ENCODE measurements at regions not wholly inside any gene's neighbourhood (a gene's known extent, or its start where the extent isn't known, plus 50 kb on each side); places are given as distances from the start of the nearest gene placed in this dataset.

DNA sequence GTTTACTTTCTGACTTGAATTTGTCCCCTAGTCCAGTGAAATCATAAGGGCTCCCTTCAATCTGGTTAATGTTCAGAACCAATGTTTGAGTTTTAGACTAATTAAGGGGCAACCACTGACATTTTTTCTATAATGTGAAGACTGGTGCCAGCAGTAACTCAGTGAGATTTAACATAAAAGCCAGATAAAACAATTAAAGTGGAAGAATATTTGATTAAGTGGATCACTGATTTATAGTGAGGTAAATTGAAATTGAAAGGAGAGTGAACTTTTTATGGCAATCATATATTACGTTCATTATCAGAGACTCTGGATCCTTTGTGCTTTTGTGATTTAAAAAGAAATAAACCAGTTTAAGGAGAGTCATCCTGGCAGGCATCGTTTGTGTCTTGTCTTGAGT lies 246.8 kb downstream of the GATA3 start:
- no peaks in the 10 kb centered on the region; the same call in 1 of the 2 replicates for H3K9me3 ChIP-seq
- no peak for TF ChIP-seq Cebpa-rat (IDR thresholded peaks at IDR 0.05)
- no peak overlapping the region for H3K4me3 ChIP-seq
- no peaks in the 10 kb centered on the region for H3K27me3 ChIP-seq
- H3K27ac ChIP-seq: no peak overlapping the region
- peaks cover 8% of the 10 kb centered on the region; the same call in 1 of the 2 replicates for H3K4me1 ChIP-seq
- H3K9ac ChIP-seq: no peak overlapping the region
- peak overlapping the region; percentile 32 for H3K4me2 ChIP-seq
- no peaks in the 10 kb centered on the region for H4K20me1 ChIP-seq
- H3K36me3 ChIP-seq: no peaks in the 10 kb centered on the region

DNA sequence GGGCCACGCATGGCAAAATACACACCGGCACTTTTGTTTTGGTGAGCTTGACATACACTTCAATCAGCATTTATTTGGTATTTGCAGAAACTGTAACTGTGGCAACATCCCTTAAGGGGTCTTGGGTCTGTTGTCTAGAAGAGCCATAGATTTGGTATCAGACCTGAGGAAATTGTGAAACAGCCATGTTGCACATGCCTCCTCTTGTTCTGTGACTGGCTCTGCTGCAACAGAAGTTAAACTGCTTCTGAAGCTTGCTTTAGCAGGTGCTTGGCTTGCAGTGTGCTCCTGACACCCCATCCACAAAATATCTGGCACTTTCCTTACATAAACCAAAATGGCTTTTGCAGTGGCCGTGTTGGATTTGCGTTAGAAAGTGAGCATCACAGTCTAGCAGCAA lies 247.3 kb downstream of the GATA3 start:
- TF ChIP-seq Cebpa-rat (IDR thresholded peaks at IDR 0.05): no peak
- Histone ChIP-seq H3K4me3 (no peak overlapping the region), H3K27ac (no peak overlapping the region), H3K9me3 (no peaks in the 10 kb centered on the region; the same call in 1 of the 2 replicates), H3K9ac (no peak overlapping the region), H4K20me1 (no peaks in the 10 kb centered on the region), H3K4me1 (peaks cover 8% of the 10 kb centered on the region; the same call in 1 of the 2 replicates), H3K36me3 (no peaks in the 10 kb centered on the region), H3K27me3 (no peaks in the 10 kb centered on the region), H3K4me2 (no peak overlapping the region)

DNA sequence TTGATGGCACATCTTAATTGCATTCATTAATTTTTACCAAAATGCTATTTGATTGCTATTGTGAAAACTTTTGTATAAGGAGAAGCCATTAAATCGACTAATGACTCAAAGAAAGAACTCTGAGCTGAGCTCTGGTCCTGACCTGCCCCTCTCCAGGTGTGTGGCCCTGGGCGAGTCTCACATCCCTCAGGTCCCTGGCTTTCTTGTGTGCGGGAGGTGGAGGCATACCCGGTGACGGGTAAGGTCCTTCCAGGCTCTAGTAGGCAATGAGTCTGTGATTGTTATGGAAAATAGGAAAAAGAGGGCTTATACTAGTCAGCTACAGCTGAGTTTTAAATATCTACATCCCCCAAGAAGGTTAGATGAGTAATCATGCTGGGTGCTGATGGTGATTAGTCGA lies 248.1 kb downstream of the GATA3 start:
- TF ChIP-seq Cebpa-rat (IDR thresholded peaks at IDR 0.05): no peak

DNA sequence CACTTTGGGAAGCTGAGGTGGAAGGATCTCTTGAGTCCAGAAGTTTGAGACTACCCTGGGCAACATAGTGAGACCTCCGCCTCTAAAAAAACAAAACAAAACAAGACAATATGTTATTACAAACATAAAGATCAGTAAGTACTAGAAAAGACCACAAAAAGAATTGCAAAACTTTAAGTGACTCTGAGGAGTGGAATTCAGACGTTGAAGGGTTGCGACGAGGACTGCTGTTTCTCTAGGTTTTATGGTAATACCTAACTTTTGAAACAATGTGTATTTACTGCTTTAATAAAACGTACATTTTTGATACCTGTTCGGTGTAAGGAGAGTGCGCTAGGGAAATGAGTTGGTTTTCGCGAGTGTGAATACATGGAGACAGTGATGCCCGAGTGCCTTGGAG lies 250.4 kb downstream of the GATA3 start:
- H4K20me1 ChIP-seq: no peaks in the 10 kb centered on the region
- peaks cover 8% of the 10 kb centered on the region; the same call in 1 of the 2 replicates for H3K4me1 ChIP-seq
- H3K9me3 ChIP-seq: no peaks in the 10 kb centered on the region
- no peak overlapping the region for H3K27ac ChIP-seq
- no peaks in the 10 kb centered on the region for H3K27me3 ChIP-seq
- H3K36me3 ChIP-seq: no peaks in the 10 kb centered on the region
- no peak for TF ChIP-seq Cebpa-rat (IDR thresholded peaks at IDR 0.05)
- no peak overlapping the region for H3K4me3 ChIP-seq
- H3K4me2 ChIP-seq: no peak overlapping the region
- H3K9ac ChIP-seq: no peak overlapping the region

More for the DNA sequence above, 248.1 kb downstream of the GATA3 start:
- Histone ChIP-seq H3K27ac (no peak overlapping the region), H3K4me1 (peaks cover 8% of the 10 kb centered on the region; the same call in 1 of the 2 replicates), H3K4me2 (no peak overlapping the region), H3K27me3 (no peaks in the 10 kb centered on the region), H3K36me3 (no peaks in the 10 kb centered on the region), H3K9me3 (no peaks in the 10 kb centered on the region), H3K4me3 (no peak overlapping the region), H4K20me1 (no peaks in the 10 kb centered on the region), H3K9ac (no peak overlapping the region)

DNA sequence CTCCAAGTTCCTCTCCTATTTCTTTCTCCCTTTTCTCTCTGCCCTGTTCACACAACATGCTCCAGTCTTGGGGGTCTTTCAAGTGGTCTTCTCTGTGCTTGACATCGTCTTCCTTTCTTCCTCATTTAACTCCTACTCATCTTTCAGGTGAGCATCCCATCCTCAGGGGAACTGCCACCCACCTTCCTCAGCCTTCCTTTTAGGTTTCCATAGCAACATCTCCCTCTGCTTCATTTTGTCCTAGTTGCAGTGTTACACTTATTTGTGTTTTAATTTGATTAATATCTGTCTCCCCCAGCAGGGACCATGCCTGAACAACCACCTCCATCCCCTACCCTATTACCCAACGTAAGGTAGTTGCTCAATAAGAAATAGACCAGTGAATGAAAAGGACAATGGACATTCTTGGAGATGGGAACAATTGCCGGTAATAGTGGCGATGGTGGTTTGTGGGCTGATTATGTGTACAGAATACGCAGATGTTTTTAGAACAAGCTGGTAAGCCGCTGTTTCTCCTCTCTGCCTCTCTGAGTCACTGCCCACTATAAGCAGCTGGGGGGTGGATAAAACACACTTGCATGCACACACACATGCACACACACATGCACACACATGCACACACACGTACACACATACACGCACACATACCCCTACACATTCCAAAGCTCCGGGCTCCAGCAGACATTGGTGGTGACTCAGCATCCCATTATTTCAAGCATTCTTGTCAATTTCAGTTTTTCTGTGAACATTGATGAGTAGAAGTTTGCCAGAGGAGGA lies 251.6 kb downstream of the GATA3 start:
- H3K4me2 ChIP-seq: no peak overlapping the region
- no peaks in the 10 kb centered on the region for H3K9me3 ChIP-seq
- TF ChIP-seq Cebpa-rat (IDR thresholded peaks at IDR 0.05): no peak
- no peaks in the 10 kb centered on the region for H3K36me3 ChIP-seq
- no peaks in the 10 kb centered on the region for H3K27me3 ChIP-seq
- H3K4me1 ChIP-seq: peaks cover 4% of the 10 kb centered on the region; the same call in 1 of the 2 replicates
- no peaks in the 10 kb centered on the region for H4K20me1 ChIP-seq
- no peak overlapping the region for H3K4me3 ChIP-seq
- no peak overlapping the region for H3K27ac ChIP-seq
- no peak overlapping the region for H3K9ac ChIP-seq

DNA sequence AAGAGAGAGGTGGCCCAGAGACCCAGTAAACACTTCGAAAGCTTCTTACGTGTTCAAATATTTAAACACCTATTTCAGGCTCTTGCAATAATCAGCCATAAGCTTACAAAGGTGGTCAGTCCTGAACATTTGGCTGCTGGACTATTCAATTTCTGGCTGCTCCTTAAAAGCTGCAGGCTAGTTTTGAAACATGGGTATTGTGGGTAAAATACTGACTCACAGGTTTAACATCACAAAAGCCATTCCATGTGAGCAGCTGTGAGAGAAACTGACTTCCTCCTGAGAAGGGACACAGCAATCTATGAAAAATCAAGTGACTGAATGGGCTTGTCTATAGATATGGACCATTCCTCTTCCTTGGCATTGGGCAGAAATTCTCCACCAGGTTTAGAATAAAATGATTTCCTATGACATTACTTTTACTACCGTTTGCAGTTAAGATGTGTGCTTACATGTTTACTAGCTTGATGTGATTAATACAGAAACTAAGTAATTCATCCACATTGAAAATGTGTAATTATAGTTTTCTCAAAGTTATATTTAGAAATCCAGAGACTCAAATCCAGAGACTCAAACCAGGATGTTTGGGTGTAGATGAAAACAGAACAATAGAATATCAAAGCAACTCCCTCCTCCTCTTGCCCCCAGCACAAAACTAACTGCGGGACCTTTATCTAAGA lies 252.3 kb downstream of the GATA3 start:
- no peak overlapping the region for H3K4me2 ChIP-seq
- no peak overlapping the region for H3K27ac ChIP-seq
- no peaks in the 10 kb centered on the region for H3K36me3 ChIP-seq
- no peaks in the 10 kb centered on the region for H4K20me1 ChIP-seq
- H3K4me1 ChIP-seq: no peaks in the 10 kb centered on the region
- H3K4me3 ChIP-seq: no peak overlapping the region
- H3K9ac ChIP-seq: no peak overlapping the region
- no peaks in the 10 kb centered on the region for H3K27me3 ChIP-seq
- H3K9me3 ChIP-seq: no peaks in the 10 kb centered on the region
- TF ChIP-seq Cebpa-rat (IDR thresholded peaks at IDR 0.05): no peak

DNA sequence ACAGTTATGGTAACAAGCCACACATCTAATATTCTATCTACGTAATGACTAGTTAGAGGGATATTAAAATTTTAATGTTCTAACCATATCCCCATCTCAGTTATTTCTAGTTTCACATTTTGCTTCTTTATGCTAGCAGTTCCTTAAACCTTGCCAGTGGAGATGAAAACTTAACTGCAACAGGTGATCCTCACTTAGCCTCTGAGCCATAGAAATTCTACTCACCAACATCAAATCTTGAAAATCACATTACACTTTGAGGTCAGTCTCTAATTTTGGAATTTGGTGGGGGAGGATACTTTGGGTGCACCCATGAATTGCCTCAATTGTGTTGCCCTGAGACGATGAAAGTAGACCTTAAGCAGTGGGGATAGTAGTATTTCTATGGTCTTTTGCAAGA lies 256.4 kb downstream of the GATA3 start:
- no peaks in the 10 kb centered on the region for H3K4me1 ChIP-seq
- H3K9ac ChIP-seq: no peak overlapping the region
- H4K20me1 ChIP-seq: no peaks in the 10 kb centered on the region
- no peaks in the 10 kb centered on the region for H3K36me3 ChIP-seq
- no peak for TF ChIP-seq Cebpa-rat (IDR thresholded peaks at IDR 0.05)
- no peaks in the 10 kb centered on the region for H3K27me3 ChIP-seq
- no peak overlapping the region for H3K27ac ChIP-seq
- H3K4me3 ChIP-seq: no peak overlapping the region
- H3K4me2 ChIP-seq: no peak overlapping the region
- no peaks in the 10 kb centered on the region for H3K9me3 ChIP-seq

DNA sequence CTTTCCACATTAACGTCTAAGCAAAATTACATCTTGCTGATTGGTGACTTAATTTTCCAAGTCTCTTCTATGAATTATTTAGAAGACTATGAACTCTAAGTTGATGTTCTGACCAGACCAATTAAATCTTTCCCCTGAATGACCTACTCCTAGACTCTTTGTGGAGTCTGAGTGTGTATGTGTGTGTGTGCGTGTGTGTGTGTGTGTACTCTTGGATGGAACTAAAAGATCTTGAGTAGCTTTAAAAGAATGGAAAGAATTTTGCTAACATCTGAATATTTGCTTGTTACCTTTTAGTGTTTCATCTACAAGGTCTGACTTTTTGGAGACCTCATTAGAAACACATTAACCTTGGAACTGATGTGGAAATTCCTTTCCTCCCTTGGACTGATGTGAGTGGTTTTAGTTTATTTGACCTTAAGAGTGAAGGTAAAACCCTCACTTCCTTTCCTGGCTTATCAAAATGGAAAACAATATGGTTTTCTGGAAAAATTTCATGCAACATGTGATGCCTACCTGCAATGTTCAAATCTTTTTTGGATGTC lies 257.1 kb downstream of the GATA3 start:
- Histone ChIP-seq H4K20me1 (no peaks in the 10 kb centered on the region), H3K4me3 (no peak overlapping the region)

DNA sequence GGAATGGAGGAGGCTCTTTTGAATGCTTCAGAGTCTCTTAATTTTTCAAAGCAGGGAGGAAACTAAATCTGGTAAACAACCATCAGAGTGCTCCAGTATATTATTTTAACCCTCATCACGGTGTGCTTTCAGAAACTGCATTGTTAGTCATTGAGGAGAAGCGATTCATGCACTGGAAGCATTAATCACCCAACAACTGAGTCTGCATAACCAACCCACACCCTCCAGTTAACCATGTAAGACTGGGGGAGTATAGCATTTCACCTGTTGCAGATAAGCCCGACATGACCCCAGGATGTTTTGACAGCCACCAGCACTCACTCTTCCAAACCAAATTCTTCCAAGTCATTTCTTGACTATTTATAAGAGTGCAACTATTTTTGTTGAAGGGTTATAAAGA lies 257.6 kb downstream of the GATA3 start:
- no peaks in the 10 kb centered on the region for H3K9me3 ChIP-seq
- no peak overlapping the region for H3K4me2 ChIP-seq
- no peak overlapping the region for H3K9ac ChIP-seq
- no peak overlapping the region for H3K27ac ChIP-seq
- no peak for TF ChIP-seq Cebpa-rat (IDR thresholded peaks at IDR 0.05)
- H3K27me3 ChIP-seq: no peaks in the 10 kb centered on the region
- no peak overlapping the region for H3K4me3 ChIP-seq
- no peaks in the 10 kb centered on the region for H3K4me1 ChIP-seq
- H3K36me3 ChIP-seq: no peaks in the 10 kb centered on the region
- H4K20me1 ChIP-seq: no peaks in the 10 kb centered on the region

More for the DNA sequence above, 257.1 kb downstream of the GATA3 start:
- TF ChIP-seq Cebpa-rat (IDR thresholded peaks at IDR 0.05): no peak
- Histone ChIP-seq H3K4me2 (no peak overlapping the region), H3K36me3 (no peaks in the 10 kb centered on the region), H3K27me3 (no peaks in the 10 kb centered on the region), H3K4me1 (no peaks in the 10 kb centered on the region), H3K9me3 (no peaks in the 10 kb centered on the region), H3K9ac (no peak overlapping the region), H3K27ac (no peak overlapping the region)

DNA sequence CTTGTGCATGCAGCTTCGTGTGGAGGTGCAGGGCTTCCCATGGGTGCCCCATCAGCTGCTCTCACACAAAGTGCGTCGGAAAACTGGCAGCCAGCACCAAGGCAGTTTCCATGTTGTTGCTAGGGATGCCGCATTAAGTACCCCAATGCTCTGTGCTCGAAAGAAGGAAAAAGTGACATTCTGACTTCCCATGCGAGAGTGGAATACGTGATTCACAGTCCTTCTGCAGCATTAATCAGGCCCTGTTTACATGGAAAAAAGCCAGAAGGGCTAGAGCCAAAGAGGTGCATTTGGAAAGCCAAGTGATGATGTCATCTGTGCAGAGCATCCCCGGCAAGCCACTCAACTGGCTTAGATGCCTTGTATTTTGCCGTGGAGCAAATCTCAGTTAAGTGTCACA lies 258.3 kb downstream of the GATA3 start:
- Histone ChIP-seq H3K4me3 (no peak overlapping the region), H3K27me3 (no peaks in the 10 kb centered on the region), H3K9ac (no peak overlapping the region), H3K4me1 (no peaks in the 10 kb centered on the region), H3K9me3 (no peaks in the 10 kb centered on the region), H4K20me1 (no peaks in the 10 kb centered on the region), H3K4me2 (no peak overlapping the region), H3K27ac (no peak overlapping the region), H3K36me3 (no peaks in the 10 kb centered on the region)
- TF ChIP-seq Cebpa-rat (IDR thresholded peaks at IDR 0.05): no peak

Measured in BLaER1 (cell line).